DND-41 (cell line): ENCODE measurements at regions not wholly inside any gene's neighbourhood (a gene's known extent, or its start where the extent isn't known, plus 50 kb on each side); places are given as distances from the start of the nearest gene placed in this dataset.

Source experiments
- ATAC-seq: fragments of 200-7000 bp; cut with Tn5 transposase; 3 replicates; pipeline ENCODE4 v1.9.1; 2021; ENCODE audit warnings: low read depth; ENCODE audit not compliant: insufficient read depth
- DNase-seq: peaks from one replicate; pipeline ENCODE4 v3.0.0-alpha.2; 2020
- H2AFZ ChIP-seq: 2 replicates; pipeline ENCODE4 v1.6.0; 2012; ENCODE audit warnings: low read depth, low read length
- H3K27ac ChIP-seq: 2 replicates; pipeline ENCODE4 v1.5.1; 2012; ENCODE audit warnings: low read length, inconsistent platforms
- H3K27me3 ChIP-seq: fragments of 200-600 bp; sonication (generic); 2 replicates; pipeline ENCODE4 v1.6.0; 2012; ENCODE audit warnings: low read length, mild to moderate bottlenecking, inconsistent platforms; ENCODE audit not compliant: insufficient read depth, poor library complexity
- H3K36me3 ChIP-seq: 2 replicates; pipeline ENCODE4 v1.5.1; 2012; ENCODE audit warnings: low read length, inconsistent platforms; ENCODE audit not compliant: insufficient read depth
- H3K4me1 ChIP-seq: 2 replicates; pipeline ENCODE4 v1.5.1; 2012; ENCODE audit warnings: mild to moderate bottlenecking, low read length; ENCODE audit not compliant: insufficient read depth
- H3K4me2 ChIP-seq: 2 replicates; pipeline ENCODE4 v1.6.0; 2012; ENCODE audit warnings: mild to moderate bottlenecking, moderate library complexity, low read length, inconsistent platforms; ENCODE audit not compliant: insufficient read depth
- H3K4me3 ChIP-seq, 2 experiments: fragments of 200-600 bp in 1 of 2; shearing (Covaris generic) in 1 of 2; 2 replicates each; pipeline ENCODE4 v1.5.1; 2012 to 2016; ENCODE audit warnings: inconsistent platforms in 2 of 2, low read length in 2 of 2, mild to moderate bottlenecking in 2 of 2, low read depth in 1 of 2, moderate library complexity in 1 of 2
- H3K79me2 ChIP-seq: 2 replicates; pipeline ENCODE4 v1.6.0; 2012; ENCODE audit warnings: low read length, inconsistent platforms; ENCODE audit not compliant: insufficient read depth
- H3K9ac ChIP-seq: 2 replicates; pipeline ENCODE4 v1.6.0; 2012; ENCODE audit warnings: low read depth, mild to moderate bottlenecking, inconsistent platforms, low read length, moderate library complexity
- H3K9me3 ChIP-seq: 2 replicates; pipeline ENCODE4 v1.5.1; 2012; ENCODE audit warnings: low read length, moderate library complexity, mild to moderate bottlenecking, inconsistent platforms; ENCODE audit not compliant: insufficient read depth, severe bottlenecking
- H4K20me1 ChIP-seq: 2 replicates; pipeline ENCODE4 v1.6.0; 2012; ENCODE audit warnings: low read length; ENCODE audit not compliant: insufficient read depth
- CTCF ChIP-seq: IDR thresholded peaks from 2 replicates; pipeline ENCODE4 v1.5.1; 2012; ENCODE audit warnings: borderline replicate concordance, low read length, moderate library complexity, mild to moderate bottlenecking; ENCODE audit not compliant: poor library complexity, severe bottlenecking; ENCODE audit errors: extremely low read depth
- EZH2 ChIP-seq: IDR thresholded peaks from 3 replicates; pipeline ENCODE4 v1.6.1; 2012; ENCODE audit warnings: borderline replicate concordance, low read depth, mild to moderate bottlenecking, moderate library complexity, low read length, inconsistent platforms; ENCODE audit not compliant: severe bottlenecking

GRCh38 chr7:115754226-115754625 lies 276.3 kb downstream of the TFEC start:
- no peak overlapping the region for H3K4me3 ChIP-seq
- H3K36me3 ChIP-seq: no peaks in the 10 kb centered on the region
- H4K20me1 ChIP-seq: no peaks in the 10 kb centered on the region
- no peak overlapping the region for H2AFZ ChIP-seq
- H3K4me2 ChIP-seq: no peak overlapping the region
- H3K9ac ChIP-seq: no peak overlapping the region
- TF ChIP-seq EZH2: no peak
- TF ChIP-seq CTCF: no peak
- ATAC-seq (no peak), DNase-seq (no peak)
- H3K4me1 ChIP-seq: no peaks in the 10 kb centered on the region
- H3K79me2 ChIP-seq: no peaks in the 10 kb centered on the region
- H3K9me3 ChIP-seq: no peaks in the 10 kb centered on the region
- H3K27me3 ChIP-seq: no peaks in the 10 kb centered on the region
- H3K27ac ChIP-seq: no peak overlapping the region

- ATAC-seq: no peak
- DNase-seq: no peak
- Histone ChIP-seq H3K9ac (no peak overlapping the region), H3K36me3 (no peaks in the 10 kb centered on the region), H3K79me2 (no peaks in the 10 kb centered on the region), H3K27ac (no peak overlapping the region), H3K27me3 (no peaks in the 10 kb centered on the region), H4K20me1 (no peaks in the 10 kb centered on the region), H3K4me1 (no peaks in the 10 kb centered on the region), H3K9me3 (no peaks in the 10 kb centered on the region), H3K4me3 (no peak overlapping the region), H3K4me2 (no peak overlapping the region), H2AFZ (no peak overlapping the region)
- TF ChIP-seq CTCF: no peak
- TF ChIP-seq EZH2: no peak
These were observed 280.6 kb downstream of the TFEC start for GRCh38 chr7:115749924-115750323.

GRCh38 chr7:115748123-115748738 lies 282.3 kb downstream of the TFEC start:
- Histone ChIP-seq H4K20me1 (no peaks in the 10 kb centered on the region), H3K4me2 (no peak overlapping the region), H3K9ac (no peak overlapping the region), H3K36me3 (no peaks in the 10 kb centered on the region), H3K27ac (no peak overlapping the region), H2AFZ (no peak overlapping the region), H3K4me3 (no peak overlapping the region), H3K27me3 (no peaks in the 10 kb centered on the region), H3K79me2 (no peaks in the 10 kb centered on the region), H3K9me3 (no peaks in the 10 kb centered on the region), H3K4me1 (no peaks in the 10 kb centered on the region)
- TF ChIP-seq EZH2 (no peak), CTCF (peak; percentile 44)
- ATAC-seq: 0 out of 3 replicates have a peak, but pooled peaks have one; percentile 50
- DNase-seq: no peak
